Natural killer cell (primary cell): ENCODE measurements at regions not wholly inside any gene's neighbourhood (a gene's known extent, or its start where the extent isn't known, plus 50 kb on each side); places are given as distances from the start of the nearest gene placed in this dataset.

ENCODE experiments used
- ATAC-seq, 3 donors: fragments of 150-1000 bp in 2 of 3; fragments of 200-7000 bp in 1 of 3; cut with Tn5 transposase; 1 replicate in 1 of 3; 2 replicates in 2 of 3; pipeline ENCODE4 v1.10.0; 2021; ENCODE audit warnings: mild to moderate bottlenecking in 2 of 3, moderate library complexity in 2 of 3
- DNase-seq, 2 donors: peaks; one replicate each; pipeline versions ENCODE4 v3.0.0 to v3.0.0-alpha.2; 2013 to 2021; ENCODE audit warnings: mixed read lengths in 1 of 2
- H3K27ac ChIP-seq: one replicate; pipeline ENCODE4 v1.5.1; 2013; ENCODE audit warnings: mild to moderate bottlenecking, low read length
- H3K27me3 ChIP-seq: one replicate; pipeline ENCODE4 v1.6.1; 2013; ENCODE audit warnings: low read length; ENCODE audit not compliant: control insufficient read depth, insufficient read depth
- H3K36me3 ChIP-seq: one replicate; pipeline ENCODE4 v1.6.1; 2013; ENCODE audit warnings: low read length; ENCODE audit not compliant: control insufficient read depth, insufficient read depth
- H3K4me1 ChIP-seq: one replicate; pipeline ENCODE4 v1.6.1; 2013; ENCODE audit warnings: low read length; ENCODE audit not compliant: control insufficient read depth, insufficient read depth
- H3K4me3 ChIP-seq: one replicate; pipeline ENCODE4 v1.5.1; 2013; ENCODE audit warnings: low read length
- H3K9me3 ChIP-seq: one replicate; pipeline ENCODE4 v1.6.1; 2013; ENCODE audit warnings: low read length; ENCODE audit not compliant: control insufficient read depth, insufficient read depth
- H3K27ac Mint-ChIP-seq, 2 donors: one replicate each; pipeline ENCODE4 v1.8.0; 2022; ENCODE audit warnings: mild to moderate bottlenecking in 2 of 2, mixed read lengths in 2 of 2, moderate library complexity in 1 of 2
- H3K27me3 Mint-ChIP-seq, 2 donors: one replicate each; pipeline ENCODE4 v1.8.0; 2022; ENCODE audit warnings: low read depth in 2 of 2, mixed read lengths in 2 of 2
- H3K36me3 Mint-ChIP-seq: one replicate; pipeline ENCODE4 v1.8.0; 2022; ENCODE audit warnings: mixed read lengths
- H3K4me1 Mint-ChIP-seq, 2 donors: one replicate each; pipeline ENCODE4 v1.8.0; 2022; ENCODE audit warnings: mixed read lengths in 2 of 2
- H3K4me3 Mint-ChIP-seq: one replicate; pipeline ENCODE4 v1.8.0; 2022; ENCODE audit warnings: mild to moderate bottlenecking, moderate library complexity, mixed read lengths
- H3K9me3 Mint-ChIP-seq, 2 donors: one replicate each; pipeline ENCODE4 v1.8.0; 2022; ENCODE audit warnings: mixed read lengths in 2 of 2
- WGBS: methylation state at CpG from one replicate; pipeline ENCODE4 v1.1.7; 2013; ENCODE audit warnings: missing lambda C conversion rate; ENCODE audit not compliant: insufficient coverage; 5-methylcytosine and 5-hydroxymethylcytosine counted together
- intact Hi-C: fragments of 100-400 bp; cut with micrococcal nuclease; formaldehyde crosslinking; loops from one replicate; pipeline ENCODE4 v1.14.2; 2022
- TF ChIP-seq, protein P1 (sequence below): fragments of 200-600 bp; IDR thresholded peaks from one replicate; pipeline ENCODE4 v1.8.0; 2022; ENCODE audit warnings: antibody characterized with exemption

DNA sequence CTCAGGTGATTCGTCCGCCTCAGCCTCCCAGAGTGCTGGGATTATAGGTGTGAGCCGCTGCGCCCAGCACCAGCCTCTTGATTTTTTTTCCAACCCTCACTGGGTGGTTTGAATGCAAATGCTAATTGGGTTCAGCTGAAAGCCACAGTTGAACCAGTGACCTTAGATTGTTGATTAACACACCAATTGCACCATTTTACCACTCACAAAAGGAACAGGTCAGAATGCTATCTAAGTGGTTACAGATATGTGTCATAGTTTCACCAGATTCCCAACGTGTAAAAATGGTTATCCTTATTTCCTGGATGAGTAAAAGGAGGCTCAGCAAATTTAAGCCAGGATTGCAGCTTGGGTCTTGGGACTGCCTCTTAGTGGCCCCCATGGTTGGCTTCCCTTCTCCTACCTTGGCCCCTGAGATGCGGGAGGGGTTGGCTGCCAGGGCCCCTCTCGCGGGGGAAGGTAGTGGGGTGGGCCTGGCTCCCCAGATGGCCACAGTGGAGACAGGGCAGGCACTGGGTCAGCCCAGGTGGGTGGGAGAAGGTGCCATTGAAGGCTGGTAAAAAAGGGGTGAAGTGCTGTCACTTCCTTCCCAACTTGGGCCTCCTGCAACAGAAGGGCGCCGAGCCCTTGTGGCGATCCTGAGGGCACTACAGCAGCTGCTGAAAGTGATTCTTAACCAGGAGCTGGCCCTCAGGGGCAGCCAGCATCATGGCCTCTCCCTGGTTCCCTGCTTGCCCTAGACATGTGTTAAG is 164.9 kb upstream of the HAAO start:
- Histone ChIP-seq H3K27ac (no peak overlapping the region), H3K9me3 (no peaks in the 10 kb centered on the region), H3K36me3 (no peaks in the 10 kb centered on the region), H3K4me3 (no peak overlapping the region), H3K4me1 (peaks cover 33% of the 10 kb centered on the region), H3K27me3 (no peaks in the 10 kb centered on the region)
- no peaks in the 10 kb centered on the region for H3K9me3 Mint-ChIP-seq
- 75% methylated on average over 10 of the region's 11 CpGs for WGBS
- no peak overlapping the region for H3K4me3 Mint-ChIP-seq
- no peak overlapping the region for H3K27ac Mint-ChIP-seq
- TF ChIP-seq, protein P1, sequence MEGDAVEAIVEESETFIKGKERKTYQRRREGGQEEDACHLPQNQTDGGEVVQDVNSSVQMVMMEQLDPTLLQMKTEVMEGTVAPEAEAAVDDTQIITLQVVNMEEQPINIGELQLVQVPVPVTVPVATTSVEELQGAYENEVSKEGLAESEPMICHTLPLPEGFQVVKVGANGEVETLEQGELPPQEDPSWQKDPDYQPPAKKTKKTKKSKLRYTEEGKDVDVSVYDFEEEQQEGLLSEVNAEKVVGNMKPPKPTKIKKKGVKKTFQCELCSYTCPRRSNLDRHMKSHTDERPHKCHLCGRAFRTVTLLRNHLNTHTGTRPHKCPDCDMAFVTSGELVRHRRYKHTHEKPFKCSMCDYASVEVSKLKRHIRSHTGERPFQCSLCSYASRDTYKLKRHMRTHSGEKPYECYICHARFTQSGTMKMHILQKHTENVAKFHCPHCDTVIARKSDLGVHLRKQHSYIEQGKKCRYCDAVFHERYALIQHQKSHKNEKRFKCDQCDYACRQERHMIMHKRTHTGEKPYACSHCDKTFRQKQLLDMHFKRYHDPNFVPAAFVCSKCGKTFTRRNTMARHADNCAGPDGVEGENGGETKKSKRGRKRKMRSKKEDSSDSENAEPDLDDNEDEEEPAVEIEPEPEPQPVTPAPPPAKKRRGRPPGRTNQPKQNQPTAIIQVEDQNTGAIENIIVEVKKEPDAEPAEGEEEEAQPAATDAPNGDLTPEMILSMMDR: no peak
- H3K36me3 Mint-ChIP-seq: no peaks in the 10 kb centered on the region
- DNase-seq (no peak), ATAC-seq (peak in 1 of 3 donors; percentile 41)
- intact Hi-C loops: no loop called here
- peaks cover 17 to 33% of the 10 kb centered on the region in 2 donors for H3K4me1 Mint-ChIP-seq
- H3K27me3 Mint-ChIP-seq: no peaks in the 10 kb centered on the region

DNA sequence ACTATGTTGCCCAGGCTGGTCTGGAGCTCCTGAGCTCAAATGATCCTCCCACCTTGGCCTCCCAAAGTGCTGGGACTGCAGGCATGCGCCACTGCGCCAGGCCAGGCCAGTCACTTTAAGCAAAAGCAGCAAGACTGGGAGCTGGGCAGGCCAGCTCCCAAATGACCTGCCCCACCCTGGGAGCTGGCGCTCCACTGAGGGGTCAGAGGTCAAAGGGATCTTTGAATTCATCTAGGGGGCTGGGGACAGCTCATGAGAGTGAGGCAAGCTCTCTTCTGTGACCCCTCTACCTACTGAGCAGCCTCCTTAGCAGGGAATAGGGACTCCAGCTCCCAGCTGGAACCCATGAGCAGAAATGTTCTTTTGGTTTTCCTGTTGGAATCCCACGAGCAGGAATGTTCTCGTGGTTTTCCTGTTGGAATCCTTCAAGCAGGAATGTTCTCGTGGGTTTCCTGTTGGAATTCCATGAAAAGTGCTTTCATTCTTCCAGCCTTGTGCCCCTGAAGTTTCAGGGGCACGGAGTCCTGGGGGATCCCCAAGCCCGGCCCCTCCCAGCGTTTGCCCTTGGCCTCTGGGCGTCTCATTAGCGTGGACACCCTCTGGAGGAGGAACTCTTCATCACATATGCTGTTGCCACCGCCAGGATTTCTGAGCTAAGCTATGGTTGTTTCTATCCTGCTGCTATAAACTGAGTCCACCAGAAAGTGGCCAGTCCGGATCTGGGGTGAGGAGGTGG is 162.0 kb upstream of the HAAO start:
- 91% methylated on average over 13 of the region's 13 CpGs for WGBS
- no peak overlapping the region for H3K4me3 ChIP-seq
- Mint-ChIP-seq H3K9me3 (no peaks in the 10 kb centered on the region), H3K4me1 (peaks cover 4 to 7% of the 10 kb centered on the region in 2 donors), H3K27me3 (no peaks in the 10 kb centered on the region), H3K36me3 (no peaks in the 10 kb centered on the region), H3K4me3 (no peak overlapping the region), H3K27ac (no peak overlapping the region)
- H3K36me3 ChIP-seq: no peaks in the 10 kb centered on the region
- no peak overlapping the region for H3K27ac ChIP-seq
- ATAC-seq (no peak), DNase-seq (no peak)
- no peaks in the 10 kb centered on the region for H3K27me3 ChIP-seq
- H3K9me3 ChIP-seq: no peaks in the 10 kb centered on the region
- intact Hi-C loops: no loop called here
- H3K4me1 ChIP-seq: peaks cover 9% of the 10 kb centered on the region
- TF ChIP-seq, protein P1: no peak

DNA sequence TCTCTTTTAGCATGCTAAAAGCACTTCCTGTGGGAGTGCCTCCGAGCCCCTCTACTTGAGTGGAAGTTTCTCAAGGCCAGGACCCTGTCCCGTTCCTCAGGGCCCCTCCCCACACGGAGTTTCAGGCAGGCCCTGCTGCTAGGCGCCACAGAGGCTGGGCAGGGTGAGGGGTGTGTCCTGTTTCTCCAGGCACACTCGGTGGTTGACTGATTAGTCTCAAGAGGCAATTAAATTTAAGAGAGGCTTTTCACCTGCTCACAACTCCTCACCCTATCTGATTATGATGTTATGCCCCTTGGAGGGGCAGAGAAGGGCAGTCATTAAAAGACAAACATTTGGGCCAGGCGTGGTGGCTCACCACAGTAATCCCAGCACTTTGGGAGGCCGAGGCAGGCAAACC is 160.8 kb upstream of the HAAO start:
- Mint-ChIP-seq H3K27me3 (no peaks in the 10 kb centered on the region), H3K9me3 (no peaks in the 10 kb centered on the region), H3K36me3 (no peaks in the 10 kb centered on the region), H3K4me1 (peaks cover 0 to 7% of the 10 kb centered on the region in 2 donors), H3K27ac (no peak overlapping the region), H3K4me3 (no peak overlapping the region)
- ATAC-seq: no peak
- DNase-seq: no peak
- no peaks in the 10 kb centered on the region for H3K9me3 ChIP-seq
- H3K27ac ChIP-seq: no peak overlapping the region
- H3K27me3 ChIP-seq: no peaks in the 10 kb centered on the region
- intact Hi-C loops: no loop called here
- no peaks in the 10 kb centered on the region for H3K36me3 ChIP-seq
- 70% methylated on average over 7 of the region's 7 CpGs for WGBS
- TF ChIP-seq, protein P1: no peak
- peaks cover 6% of the 10 kb centered on the region for H3K4me1 ChIP-seq
- no peak overlapping the region for H3K4me3 ChIP-seq
